PFSK-1 (cell line): ENCODE measurements at regions not wholly inside any gene's neighbourhood (a gene's known extent, or its start where the extent isn't known, plus 50 kb on each side); places are given as distances from the start of the nearest gene placed in this dataset.

ENCODE experiments used
- FOXP2 ChIP-seq: optimal IDR thresholded peaks from 2 replicates; pipeline ENCODE3; 2011; ENCODE audit warnings: borderline replicate concordance, control low read depth, inconsistent platforms; ENCODE audit not compliant: insufficient read depth; ENCODE audit errors: extremely low read length, extremely low read depth
- POLR2AphosphoS5 ChIP-seq: IDR thresholded peaks from 2 replicates; pipeline ENCODE4 v1.6.1; 2012; ENCODE audit warnings: low read depth, mild to moderate bottlenecking, control low read depth, low read length, moderate library complexity
- SIN3A ChIP-seq: IDR thresholded peaks from 2 replicates; pipeline ENCODE4 v1.6.1; 2012; ENCODE audit warnings: mild to moderate bottlenecking, low read length, moderate library complexity, borderline replicate concordance; ENCODE audit not compliant: insufficient read depth
- TAF1 ChIP-seq: IDR thresholded peaks from 2 replicates; pipeline ENCODE4 v1.6.1; 2012; ENCODE audit warnings: low read length, control low read depth, borderline replicate concordance; ENCODE audit not compliant: insufficient read depth
- TF ChIP-seq, protein P1 (sequence below), 2 experiments: IDR thresholded peaks; 2 replicates each; pipeline versions ENCODE4 v1.6.1 to v1.8.0; 2011 to 2012; ENCODE audit warnings: low read depth in 2 of 2, low read length in 2 of 2, control low read depth in 1 of 2, inconsistent platforms in 1 of 2, mild to moderate bottlenecking in 1 of 2, moderate library complexity in 1 of 2; ENCODE audit not compliant: insufficient read depth in 1 of 2

GRCh38 chr17:70274255-70274654 lies 104.9 kb downstream of the KCNJ2 start:
- no peak for TF ChIP-seq SIN3A
- no peak for TF ChIP-seq FOXP2
- no peak for TF ChIP-seq POLR2AphosphoS5
- no peak for TF ChIP-seq TAF1
- TF ChIP-seq, protein P1, sequence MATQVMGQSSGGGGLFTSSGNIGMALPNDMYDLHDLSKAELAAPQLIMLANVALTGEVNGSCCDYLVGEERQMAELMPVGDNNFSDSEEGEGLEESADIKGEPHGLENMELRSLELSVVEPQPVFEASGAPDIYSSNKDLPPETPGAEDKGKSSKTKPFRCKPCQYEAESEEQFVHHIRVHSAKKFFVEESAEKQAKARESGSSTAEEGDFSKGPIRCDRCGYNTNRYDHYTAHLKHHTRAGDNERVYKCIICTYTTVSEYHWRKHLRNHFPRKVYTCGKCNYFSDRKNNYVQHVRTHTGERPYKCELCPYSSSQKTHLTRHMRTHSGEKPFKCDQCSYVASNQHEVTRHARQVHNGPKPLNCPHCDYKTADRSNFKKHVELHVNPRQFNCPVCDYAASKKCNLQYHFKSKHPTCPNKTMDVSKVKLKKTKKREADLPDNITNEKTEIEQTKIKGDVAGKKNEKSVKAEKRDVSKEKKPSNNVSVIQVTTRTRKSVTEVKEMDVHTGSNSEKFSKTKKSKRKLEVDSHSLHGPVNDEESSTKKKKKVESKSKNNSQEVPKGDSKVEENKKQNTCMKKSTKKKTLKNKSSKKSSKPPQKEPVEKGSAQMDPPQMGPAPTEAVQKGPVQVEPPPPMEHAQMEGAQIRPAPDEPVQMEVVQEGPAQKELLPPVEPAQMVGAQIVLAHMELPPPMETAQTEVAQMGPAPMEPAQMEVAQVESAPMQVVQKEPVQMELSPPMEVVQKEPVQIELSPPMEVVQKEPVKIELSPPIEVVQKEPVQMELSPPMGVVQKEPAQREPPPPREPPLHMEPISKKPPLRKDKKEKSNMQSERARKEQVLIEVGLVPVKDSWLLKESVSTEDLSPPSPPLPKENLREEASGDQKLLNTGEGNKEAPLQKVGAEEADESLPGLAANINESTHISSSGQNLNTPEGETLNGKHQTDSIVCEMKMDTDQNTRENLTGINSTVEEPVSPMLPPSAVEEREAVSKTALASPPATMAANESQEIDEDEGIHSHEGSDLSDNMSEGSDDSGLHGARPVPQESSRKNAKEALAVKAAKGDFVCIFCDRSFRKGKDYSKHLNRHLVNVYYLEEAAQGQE (IDR thresholded peaks at IDR 0.05; ENCODE audit: insufficient read depth in 1 of 2, low read depth in 2 of 2, low read length in 2 of 2) = no peak

- no peak for TF ChIP-seq POLR2AphosphoS5
- TF ChIP-seq SIN3A = no peak
- TF ChIP-seq TAF1 = no peak
- TF ChIP-seq FOXP2 = no peak
- TF ChIP-seq, protein P1 (IDR thresholded peaks at IDR 0.05; ENCODE audit: insufficient read depth in 1 of 2, low read depth in 2 of 2, low read length in 2 of 2) = no peak
These were observed 107.6 kb downstream of the KCNJ2 start for GRCh38 chr17:70276906-70277305.

- TF ChIP-seq SIN3A (no peak), TAF1 (no peak), FOXP2 (no peak), POLR2AphosphoS5 (no peak)
- TF ChIP-seq, protein P1 (IDR thresholded peaks at IDR 0.05; ENCODE audit: insufficient read depth in 1 of 2, low read depth in 2 of 2, low read length in 2 of 2) = no peak
These were observed 109.6 kb downstream of the KCNJ2 start for GRCh38 chr17:70278844-70279462.

- TF ChIP-seq SIN3A (no peak), TAF1 (no peak), FOXP2 (no peak), POLR2AphosphoS5 (no peak)
- TF ChIP-seq, protein P1 (IDR thresholded peaks at IDR 0.05; ENCODE audit: insufficient read depth in 1 of 2, low read depth in 2 of 2, low read length in 2 of 2) = no peak
These were observed 117.1 kb downstream of the KCNJ2 start for GRCh38 chr17:70286391-70286790.
